ENCODE measurements at regions not wholly inside any gene's neighbourhood (a gene's known extent, or its start where the extent isn't known, plus 50 kb on each side); places are given as distances from the start of the nearest gene placed in this dataset.
"Not testable (repeated sequence)": the region's sequence is repeated elsewhere in the genome, so short reads cannot be mapped to it uniquely, and the experiment has no call there.

DNA sequence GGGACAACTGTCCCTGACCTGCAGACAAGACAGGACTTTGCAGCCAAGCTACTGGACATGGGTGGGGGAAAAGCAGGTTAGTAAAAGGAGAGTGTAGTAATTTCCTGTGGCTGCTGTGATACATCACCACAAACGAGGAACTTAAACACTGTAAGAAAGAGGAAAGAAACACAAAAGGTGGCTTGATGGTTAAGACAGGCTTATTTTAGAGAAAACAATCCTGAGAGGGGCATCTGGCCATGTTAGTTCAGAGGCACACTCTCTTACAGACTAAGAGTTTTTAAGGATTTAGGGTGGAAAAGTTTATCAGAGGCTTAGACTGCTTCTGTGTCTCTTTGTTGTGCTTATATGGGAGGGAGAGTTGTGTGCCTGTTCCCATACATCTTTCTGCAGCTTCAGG lies 667.0 kb downstream of the TYW1 start:
- TF ChIP-seq EZH2 (IDR thresholded peaks at IDR 0.05; ENCODE audit: insufficient read depth, poor library complexity, severe bottlenecking) (no peak), EZH2phosphoT487 (IDR thresholded peaks at IDR 0.05; ENCODE audit: insufficient read depth, low read depth) (no peak)
- no peak overlapping the region for H3K4me2 ChIP-seq (ENCODE audit: unreplicated experiment)
- WGBS, 2 experiments (ENCODE audit: low coverage in 1 of 2, low lambda C conversion rate in 2 of 2, missing lambda C conversion rate in 2 of 2), result 15 to 22% methylated on average over 1 of the region's 1 CpG

DNA sequence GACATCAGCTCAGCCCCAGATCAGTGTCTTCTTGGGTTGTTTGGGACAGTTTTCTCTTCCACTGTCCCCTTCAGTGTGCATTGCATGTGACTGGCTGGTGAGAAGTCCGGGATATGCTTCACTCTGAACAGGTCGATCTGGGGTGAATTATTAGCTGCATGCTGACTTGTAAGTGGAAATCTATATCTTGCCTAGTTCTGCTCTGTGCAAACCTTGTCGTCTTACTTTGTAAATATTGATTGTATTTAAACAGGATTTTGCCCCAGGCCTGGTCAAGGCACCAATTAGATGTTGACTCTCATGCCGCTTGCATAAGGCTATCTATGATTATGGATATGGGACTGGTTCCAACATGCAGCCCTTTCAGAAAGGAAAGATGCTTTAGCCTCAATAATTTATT lies 669.7 kb downstream of the TYW1 start:
- H3K9me3 ChIP-seq (ENCODE audit: low read depth); H4K20me1 ChIP-seq (ENCODE audit: insufficient read depth); H3K79me2 ChIP-seq (ENCODE audit: insufficient read depth); H2AFZ ChIP-seq; H3F3A ChIP-seq (ENCODE audit: insufficient read depth); H3K27me3 ChIP-seq (replicated peaks; ENCODE audit: insufficient read depth); H3K9me2 ChIP-seq (ENCODE audit: insufficient read depth); H3K4me3 ChIP-seq; H3K9ac ChIP-seq; H3K4me2 ChIP-seq (ENCODE audit: unreplicated experiment); DNase-seq; H3K36me3 ChIP-seq (ENCODE audit: low read depth); in situ Hi-C loops (cut with MboI); H3K27ac ChIP-seq; H3K4me1 ChIP-seq (ENCODE audit: insufficient read depth): not testable (repeated sequence)
- WGBS, 2 experiments (ENCODE audit: low coverage in 1 of 2, low lambda C conversion rate in 2 of 2, missing lambda C conversion rate in 2 of 2), result 35 to 41% methylated on average over 4 of the region's 4 CpGs

More for the DNA sequence above, 667.0 kb downstream of the TYW1 start:
- no peaks in the 10 kb centered on the region for H3K4me1 ChIP-seq (ENCODE audit: insufficient read depth)
- H3K27ac ChIP-seq, result no peak overlapping the region
- in situ Hi-C loops (cut with MboI), result no loop called here
- H3K9me2 ChIP-seq (ENCODE audit: insufficient read depth), result no peaks in the 10 kb centered on the region
- H3K79me2 ChIP-seq (ENCODE audit: insufficient read depth), result no peaks in the 10 kb centered on the region
- no peaks in the 10 kb centered on the region for H3F3A ChIP-seq (ENCODE audit: insufficient read depth)
- H3K9me3 ChIP-seq (ENCODE audit: low read depth), result no peaks in the 10 kb centered on the region
- no peak for DNase-seq
- H3K27me3 ChIP-seq (replicated peaks; ENCODE audit: insufficient read depth), result no peaks in the 10 kb centered on the region
- H2AFZ ChIP-seq, result no peak overlapping the region
- H3K36me3 ChIP-seq (ENCODE audit: low read depth), result no peaks in the 10 kb centered on the region
- H3K4me3 ChIP-seq, result no peak overlapping the region
- H4K20me1 ChIP-seq (ENCODE audit: insufficient read depth), result no peaks in the 10 kb centered on the region
- no peak overlapping the region for H3K9ac ChIP-seq

GRCh38 chr7:67671006-67671548 lies 674.4 kb downstream of the TYW1 start:
- no peak overlapping the region for H3K27ac ChIP-seq
- H3K27me3 ChIP-seq (replicated peaks; ENCODE audit: insufficient read depth), result no peaks in the 10 kb centered on the region
- no peak for TF ChIP-seq EZH2 (IDR thresholded peaks at IDR 0.05; ENCODE audit: insufficient read depth, poor library complexity, severe bottlenecking)
- TF ChIP-seq EZH2phosphoT487 (IDR thresholded peaks at IDR 0.05; ENCODE audit: insufficient read depth, low read depth), result no peak
- no peak overlapping the region for H3K9ac ChIP-seq
- no peak overlapping the region for H3K4me3 ChIP-seq
- 12 to 19% methylated on average over 4 of the region's 4 CpGs for WGBS, 2 experiments (ENCODE audit: low coverage in 1 of 2, low lambda C conversion rate in 2 of 2, missing lambda C conversion rate in 2 of 2)
- H3K9me3 ChIP-seq (ENCODE audit: low read depth), result no peaks in the 10 kb centered on the region
- no peaks in the 10 kb centered on the region for H4K20me1 ChIP-seq (ENCODE audit: insufficient read depth)
- no peaks in the 10 kb centered on the region for H3K36me3 ChIP-seq (ENCODE audit: low read depth)
- in situ Hi-C loops (cut with MboI), result no loop called here
- no peaks in the 10 kb centered on the region for H3F3A ChIP-seq (ENCODE audit: insufficient read depth)
- H3K4me2 ChIP-seq (ENCODE audit: unreplicated experiment), result no peak overlapping the region
- no peaks in the 10 kb centered on the region for H3K9me2 ChIP-seq (ENCODE audit: insufficient read depth)
- no peaks in the 10 kb centered on the region for H3K79me2 ChIP-seq (ENCODE audit: insufficient read depth)
- no peak for DNase-seq
- H2AFZ ChIP-seq, result no peak overlapping the region
- no peaks in the 10 kb centered on the region for H3K4me1 ChIP-seq (ENCODE audit: insufficient read depth)

- in situ Hi-C loops (cut with MboI), result no loop called here
- H3K79me2 ChIP-seq (ENCODE audit: insufficient read depth), result no peaks in the 10 kb centered on the region
- WGBS, 2 experiments (ENCODE audit: low coverage in 1 of 2, low lambda C conversion rate in 2 of 2, missing lambda C conversion rate in 2 of 2), result 26 to 28% methylated on average over 3 of the region's 3 CpGs
- H3K9ac ChIP-seq, result no peak overlapping the region
- no peaks in the 10 kb centered on the region for H3K9me3 ChIP-seq (ENCODE audit: low read depth)
- no peaks in the 10 kb centered on the region for H3K9me2 ChIP-seq (ENCODE audit: insufficient read depth)
- DNase-seq, result no peak
- H3K27me3 ChIP-seq (replicated peaks; ENCODE audit: insufficient read depth), result no peaks in the 10 kb centered on the region
- H3K4me3 ChIP-seq, result no peak overlapping the region
- H3K4me2 ChIP-seq (ENCODE audit: unreplicated experiment), result no peak overlapping the region
- H3K36me3 ChIP-seq (ENCODE audit: low read depth), result no peaks in the 10 kb centered on the region
- no peak overlapping the region for H2AFZ ChIP-seq
- no peaks in the 10 kb centered on the region for H4K20me1 ChIP-seq (ENCODE audit: insufficient read depth)
- H3K4me1 ChIP-seq (ENCODE audit: insufficient read depth), result no peaks in the 10 kb centered on the region
- no peaks in the 10 kb centered on the region for H3F3A ChIP-seq (ENCODE audit: insufficient read depth)
- no peak overlapping the region for H3K27ac ChIP-seq
- no peak for TF ChIP-seq EZH2 (IDR thresholded peaks at IDR 0.05; ENCODE audit: insufficient read depth, poor library complexity, severe bottlenecking)
- TF ChIP-seq EZH2phosphoT487 (IDR thresholded peaks at IDR 0.05; ENCODE audit: insufficient read depth, low read depth), result no peak
These were observed 677.2 kb downstream of the TYW1 start for GRCh38 chr7:67673861-67674260.

- H3F3A ChIP-seq (ENCODE audit: insufficient read depth); in situ Hi-C loops (cut with MboI); H3K9me3 ChIP-seq (ENCODE audit: low read depth): not testable (repeated sequence)
These were observed 678.2 kb downstream of the TYW1 start for GRCh38 chr7:67674862-67675261.

More at GRCh38 chr7:67674862-67675261, 678.2 kb downstream of the TYW1 start:
- H3K27me3 ChIP-seq (replicated peaks; ENCODE audit: insufficient read depth); H3K9me2 ChIP-seq (ENCODE audit: insufficient read depth); H3K9ac ChIP-seq; H3K4me1 ChIP-seq (ENCODE audit: insufficient read depth); H3K27ac ChIP-seq; H3K4me3 ChIP-seq; H4K20me1 ChIP-seq (ENCODE audit: insufficient read depth); H3K36me3 ChIP-seq (ENCODE audit: low read depth); H3K4me2 ChIP-seq (ENCODE audit: unreplicated experiment); H3K79me2 ChIP-seq (ENCODE audit: insufficient read depth); DNase-seq; H2AFZ ChIP-seq: not testable (repeated sequence)
- WGBS, 2 experiments (ENCODE audit: low coverage in 1 of 2, low lambda C conversion rate in 2 of 2, missing lambda C conversion rate in 2 of 2), result 37 to 42% methylated on average over 5 of the region's 5 CpGs

Measured in GM23248 (cell line).